ENCODE measurements at regions not wholly inside any gene's neighbourhood (a gene's known extent, or its start where the extent isn't known, plus 50 kb on each side); places are given as distances from the start of the nearest gene placed in this dataset.

- DNase-seq (ENCODE audit: low spot score), result no peak
Measured at GRCh38 chr1:39136638-39137037, 67.9 kb upstream of the MACF1 start.

- DNase-seq (ENCODE audit: low spot score), result no peak
Measured at GRCh38 chr1:39139723-39140360, 64.7 kb upstream of the MACF1 start.

- no peak for DNase-seq (ENCODE audit: low spot score)
Measured at GRCh38 chr1:39141925-39142324, 62.6 kb upstream of the MACF1 start.

- DNase-seq (ENCODE audit: low spot score), result no peak
Measured at GRCh38 chr1:39142401-39143060, 62.0 kb upstream of the MACF1 start.

GRCh38 chr1:39144924-39145323 lies 59.6 kb upstream of the MACF1 start:
- no peak for DNase-seq (ENCODE audit: low spot score)

- no peak for DNase-seq (ENCODE audit: low spot score)
Measured at GRCh38 chr1:39145331-39145965, 59.0 kb upstream of the MACF1 start.

GRCh38 chr1:39146681-39147080 lies 57.8 kb upstream of the MACF1 start:
- DNase-seq (ENCODE audit: low spot score), result no peak

GRCh38 chr1:39147099-39148025 lies 57.1 kb upstream of the MACF1 start:
- DNase-seq (ENCODE audit: low spot score), result no peak

GRCh38 chr1:39148942-39149341 lies 55.6 kb upstream of the MACF1 start:
- no peak for DNase-seq (ENCODE audit: low spot score)

- DNase-seq (ENCODE audit: low spot score), result no peak
Measured at GRCh38 chr1:39149509-39149908, 55.0 kb upstream of the MACF1 start.

- DNase-seq (ENCODE audit: low spot score), result no peak
Measured at GRCh38 chr1:39150779-39151178, 53.7 kb upstream of the MACF1 start.

GRCh38 chr1:39151267-39151666 lies 53.2 kb upstream of the MACF1 start:
- DNase-seq (ENCODE audit: low spot score), result no peak

GRCh38 chr1:39152923-39153322 lies 51.6 kb upstream of the MACF1 start:
- no peak for DNase-seq (ENCODE audit: low spot score)

- DNase-seq (ENCODE audit: low spot score), result no peak
Measured at GRCh38 chr1:39153684-39154083, 50.8 kb upstream of the MACF1 start.

- no peak for DNase-seq (ENCODE audit: low spot score)
Measured at GRCh38 chr1:39154553-39155421, 49.7 kb upstream of the MACF1 start.

All from hematopoietic multipotent progenitor cell treated with erythropoietin and hydrocortisone succinate and interleukin-3 and kit ligand, for 17 days (in vitro differentiated cells).